ENCODE measurements at regions not wholly inside any gene's neighbourhood (a gene's known extent, or its start where the extent isn't known, plus 50 kb on each side); places are given as distances from the start of the nearest gene placed in this dataset.

DNA sequence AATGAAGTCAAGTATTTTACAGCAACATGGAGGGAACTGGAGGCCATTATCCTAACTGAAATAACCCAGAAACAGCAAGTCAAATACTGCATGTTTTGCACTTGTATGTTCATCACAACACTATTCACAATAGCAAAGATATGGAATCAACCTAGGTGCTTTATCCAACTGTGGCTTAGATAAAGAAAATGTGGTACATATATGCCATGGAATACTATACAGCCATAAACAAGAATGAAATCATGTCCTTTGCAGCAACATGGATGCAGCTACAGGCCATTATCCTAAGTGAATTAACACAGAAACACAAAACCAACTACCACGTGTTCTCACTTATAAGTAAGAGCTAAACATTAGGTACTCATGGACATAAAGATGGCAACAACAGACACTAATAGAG is 91.5 kb upstream of the E2F3 start:
- DNase-seq (ENCODE audit: low spot score): no peak
- in situ Hi-C loops (cut with MboI; ENCODE audit: low sequenced_read_pairs, unreplicated experiment): no loop called here
- no peak for TF ChIP-seq CTCF (IDR thresholded peaks at IDR 0.05; ENCODE audit: borderline replicate concordance, control extremely low read depth, extremely low read depth, insufficient read depth, missing control alignments)

- in situ Hi-C loops (cut with MboI; ENCODE audit: low sequenced_read_pairs, unreplicated experiment): no loop called here
- no peak for DNase-seq (ENCODE audit: low spot score)
- no peak for TF ChIP-seq CTCF (IDR thresholded peaks at IDR 0.05; ENCODE audit: borderline replicate concordance, control extremely low read depth, extremely low read depth, insufficient read depth, missing control alignments)
Measured at GRCh38 chr6:20312606-20313005, 89.1 kb upstream of the E2F3 start.

DNA sequence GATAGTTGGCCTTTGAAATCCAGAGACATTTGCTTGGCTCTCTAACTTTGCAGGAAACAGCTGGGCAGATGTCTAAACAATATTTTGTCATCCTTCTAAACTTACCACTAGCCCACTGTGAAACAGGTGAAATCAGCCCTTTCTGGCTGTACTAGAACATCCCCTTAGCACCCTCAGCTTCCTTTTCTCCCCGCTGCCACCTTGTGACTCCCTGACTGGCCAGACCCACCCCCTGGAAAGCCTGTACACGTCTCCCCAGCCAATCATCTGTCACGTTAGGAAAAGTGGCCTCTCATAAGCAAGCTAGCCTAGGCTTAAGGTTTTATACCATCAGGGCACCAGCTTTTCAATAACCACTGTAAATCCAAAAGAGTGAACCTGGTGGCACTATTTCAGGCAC is 88.6 kb upstream of the E2F3 start:
- DNase-seq (ENCODE audit: low spot score): no peak
- no peak for TF ChIP-seq CTCF (IDR thresholded peaks at IDR 0.05; ENCODE audit: borderline replicate concordance, control extremely low read depth, extremely low read depth, insufficient read depth, missing control alignments)
- in situ Hi-C loops (cut with MboI; ENCODE audit: low sequenced_read_pairs, unreplicated experiment): no loop called here

GRCh38 chr6:20313960-20314530 is 87.6 kb upstream of the E2F3 start:
- no peak for TF ChIP-seq CTCF (IDR thresholded peaks at IDR 0.05; ENCODE audit: borderline replicate concordance, control extremely low read depth, extremely low read depth, insufficient read depth, missing control alignments)
- DNase-seq (ENCODE audit: low spot score): no peak
- in situ Hi-C loops (cut with MboI; ENCODE audit: low sequenced_read_pairs, unreplicated experiment): no loop called here

DNA sequence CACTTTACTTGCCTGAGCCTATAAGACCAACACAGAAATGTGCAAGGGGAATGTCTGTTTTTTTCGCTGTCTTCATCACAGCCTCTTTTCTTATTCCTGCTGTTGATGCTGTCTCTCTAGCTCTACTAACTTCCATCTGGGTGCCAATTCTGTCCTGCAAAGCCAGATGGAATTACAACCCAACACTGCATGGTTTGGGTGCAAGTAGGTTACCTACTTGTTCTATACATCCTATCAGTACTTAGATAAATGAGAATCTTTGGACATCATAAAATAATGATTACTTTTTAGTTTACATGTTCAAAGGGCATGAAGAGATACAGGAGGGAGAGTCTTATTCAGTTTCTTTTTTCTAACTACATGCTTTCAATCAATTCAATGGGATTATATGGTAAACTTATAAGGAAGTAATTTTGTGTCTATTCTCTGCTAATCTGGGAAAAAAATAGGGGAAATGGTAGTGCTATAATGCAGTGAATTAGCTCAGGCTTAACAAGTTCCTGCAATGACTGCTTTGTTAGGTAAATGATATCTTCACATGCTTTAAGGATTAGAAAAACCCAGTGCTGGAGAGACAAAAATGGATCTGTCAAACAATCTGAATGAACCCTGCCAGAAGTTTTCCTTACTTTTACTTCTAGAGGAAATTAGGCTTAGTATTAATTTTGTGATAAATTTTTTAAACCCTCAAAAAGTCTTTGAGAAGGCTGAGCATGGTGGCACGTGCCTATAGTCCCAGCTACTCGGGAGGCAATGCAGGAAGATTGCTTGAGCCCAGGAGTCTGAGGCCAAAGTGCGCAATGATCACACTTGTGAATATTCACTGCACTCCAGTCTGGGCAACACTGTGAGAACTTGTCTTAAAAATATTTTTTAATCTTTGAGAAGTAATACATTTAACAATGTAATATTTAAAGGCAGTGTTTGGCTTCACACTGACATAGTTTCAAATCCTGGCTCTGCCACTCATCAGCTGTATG is 86.5 kb upstream of the E2F3 start:
- in situ Hi-C loops (cut with MboI; ENCODE audit: low sequenced_read_pairs, unreplicated experiment): no loop called here

GRCh38 chr6:20317430-20317829 is 84.2 kb upstream of the E2F3 start:
- no peak for DNase-seq (ENCODE audit: low spot score)
- TF ChIP-seq CTCF (IDR thresholded peaks at IDR 0.05; ENCODE audit: borderline replicate concordance, control extremely low read depth, extremely low read depth, insufficient read depth, missing control alignments): no peak
- in situ Hi-C loops (cut with MboI; ENCODE audit: low sequenced_read_pairs, unreplicated experiment): no loop called here

More for the DNA sequence above, 86.5 kb upstream of the E2F3 start:
- no peak for DNase-seq (ENCODE audit: low spot score)
- no peak for TF ChIP-seq CTCF (IDR thresholded peaks at IDR 0.05; ENCODE audit: borderline replicate concordance, control extremely low read depth, extremely low read depth, insufficient read depth, missing control alignments)

Measured in GM13976 (cell line).